Spleen (tissue), 7 donors: ENCODE measurements at regions not wholly inside any gene's neighbourhood (a gene's known extent, or its start where the extent isn't known, plus 50 kb on each side); places are given as distances from the start of the nearest gene placed in this dataset.

Experiments
- POLR2A ChIP-seq, 3 donors: fragments of 450-650 bp; IDR thresholded peaks; one replicate each; pipeline ENCODE4 v1.5.1; 2017; ENCODE audit warnings: antibody characterized with exemption in 3 of 3, mild to moderate bottlenecking in 1 of 3
- TF ChIP-seq, protein P1 (sequence below), 11 experiments: fragments of 200-600 bp in 7 of 11; fragments of 450-650 bp in 4 of 11; sonication (generic) in 4 of 11; IDR thresholded peaks in 8 of 11; conservative IDR thresholded peaks in 3 of 11; 1 replicate in 7 of 11; 2 replicates in 4 of 11; pipeline versions ENCODE4 v1.4.0 to v1.8.0; 2016 to 2021; ENCODE audit warnings: antibody characterized with exemption in 11 of 11, inconsistent platforms in 4 of 11, mild to moderate bottlenecking in 1 of 11
- donor health status: DM: no; HTN: no; CAD: no; lungs with moderate emphysema.
- donor health status: DM: no; HTN: no; CAD: no.
- donor health status: DM: no; HTN: no; CAD: no.

DNA sequence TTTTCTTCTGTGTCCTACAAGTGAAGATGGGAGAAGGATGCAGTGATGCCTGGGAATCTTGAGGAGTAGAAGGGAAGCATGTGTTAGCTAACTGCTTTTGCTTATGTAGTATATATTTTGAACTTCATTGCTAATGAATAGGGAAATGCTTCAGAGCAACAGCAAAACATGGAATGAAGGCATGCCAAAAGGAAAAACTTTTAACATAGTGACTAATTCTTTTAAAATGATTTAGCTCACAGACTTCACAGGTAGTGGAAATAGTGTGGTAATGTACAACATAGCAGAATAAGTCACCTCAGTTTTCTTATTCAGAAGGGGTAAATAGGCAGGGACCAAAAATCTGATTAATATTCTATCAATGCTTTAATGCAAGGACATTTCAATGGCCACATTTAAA, 95.5 kb downstream of the LYPLAL1 start:
- TF ChIP-seq, protein P1, sequence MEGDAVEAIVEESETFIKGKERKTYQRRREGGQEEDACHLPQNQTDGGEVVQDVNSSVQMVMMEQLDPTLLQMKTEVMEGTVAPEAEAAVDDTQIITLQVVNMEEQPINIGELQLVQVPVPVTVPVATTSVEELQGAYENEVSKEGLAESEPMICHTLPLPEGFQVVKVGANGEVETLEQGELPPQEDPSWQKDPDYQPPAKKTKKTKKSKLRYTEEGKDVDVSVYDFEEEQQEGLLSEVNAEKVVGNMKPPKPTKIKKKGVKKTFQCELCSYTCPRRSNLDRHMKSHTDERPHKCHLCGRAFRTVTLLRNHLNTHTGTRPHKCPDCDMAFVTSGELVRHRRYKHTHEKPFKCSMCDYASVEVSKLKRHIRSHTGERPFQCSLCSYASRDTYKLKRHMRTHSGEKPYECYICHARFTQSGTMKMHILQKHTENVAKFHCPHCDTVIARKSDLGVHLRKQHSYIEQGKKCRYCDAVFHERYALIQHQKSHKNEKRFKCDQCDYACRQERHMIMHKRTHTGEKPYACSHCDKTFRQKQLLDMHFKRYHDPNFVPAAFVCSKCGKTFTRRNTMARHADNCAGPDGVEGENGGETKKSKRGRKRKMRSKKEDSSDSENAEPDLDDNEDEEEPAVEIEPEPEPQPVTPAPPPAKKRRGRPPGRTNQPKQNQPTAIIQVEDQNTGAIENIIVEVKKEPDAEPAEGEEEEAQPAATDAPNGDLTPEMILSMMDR (IDR thresholded peaks at IDR 0.05 in 8 of 11, conservative IDR thresholded peaks at IDR 0.05 in 3 of 11), result no peak
- TF ChIP-seq POLR2A (IDR thresholded peaks at IDR 0.05), result no peak
